Caco-2 (cell line): ENCODE measurements at regions not wholly inside any gene's neighbourhood (a gene's known extent, or its start where the extent isn't known, plus 50 kb on each side); places are given as distances from the start of the nearest gene placed in this dataset.

ENCODE experiments used
- BruUV-seq: library from RNA; stranded (reverse); fragments of 400-500 nt; replicated peaks from 2 replicates; lab custom pipeline; 2021; lab: Mats Ljungman, UMichigan
- CTCF ChIA-PET: fragments of 300-600 bp; sonication (Branson Sonifier 250); formaldehyde crosslinking; loops from one replicate; lab custom pipeline; 2022; ENCODE audit warnings: antibody characterized with exemption; lab: Charles Lee
- POLR2A ChIA-PET: fragments of 300-600 bp; sonication (Branson Sonifier 250); formaldehyde crosslinking; loops from one replicate; lab custom pipeline; 2022; ENCODE audit warnings: antibody characterized with exemption; lab: Charles Lee
- DNase-seq, 2 experiments: peaks; one replicate each; pipeline versions ENCODE4 v3.0.0 to v3.0.0-alpha.2; 2020 to 2022
- H3K27me3 ChIP-seq: replicated peaks from 2 replicates; pipeline ENCODE4 v1.6.0; 2011; ENCODE audit warnings: low read length; ENCODE audit not compliant: control insufficient read depth, insufficient read depth
- H3K36me3 ChIP-seq: 2 replicates; pipeline ENCODE4 v1.5.1; 2011; ENCODE audit warnings: low read length; ENCODE audit not compliant: control insufficient read depth, insufficient read depth
- H3K4me1 ChIP-seq: fragments of 250-450 bp; sonication (Bioruptor Pico); 2 replicates; pipeline ENCODE4 v1.5.1; 2020; ENCODE audit warnings: mild to moderate bottlenecking
- H3K4me3 ChIP-seq: 2 replicates; pipeline ENCODE4 v1.5.1; 2011; ENCODE audit warnings: low read depth, mild to moderate bottlenecking, control low read depth, low read length
- H3K9me3 ChIP-seq: fragments of 250-450 bp; sonication (Bioruptor Pico); 2 replicates; pipeline ENCODE4 v1.5.1; 2020; ENCODE audit warnings: mild to moderate bottlenecking, moderate library complexity
- H3K27ac Mint-ChIP-seq: one replicate; pipeline ENCODE4 v1.8.0; 2022; ENCODE audit warnings: mixed read lengths; ENCODE audit not compliant: unreplicated experiment
- H3K27me3 Mint-ChIP-seq: one replicate; pipeline ENCODE4 v1.8.0; 2022; ENCODE audit warnings: mixed read lengths; ENCODE audit not compliant: insufficient read depth, unreplicated experiment
- H3K36me3 Mint-ChIP-seq: one replicate; pipeline ENCODE4 v1.8.0; 2022; ENCODE audit warnings: mild to moderate bottlenecking, mixed read lengths; ENCODE audit not compliant: insufficient read depth, unreplicated experiment
- H3K4me1 Mint-ChIP-seq: one replicate; pipeline ENCODE4 v1.8.0; 2022; ENCODE audit warnings: low read depth, mixed read lengths; ENCODE audit not compliant: unreplicated experiment
- H3K4me3 Mint-ChIP-seq: one replicate; pipeline ENCODE4 v1.8.0; 2022; ENCODE audit warnings: mild to moderate bottlenecking, moderate library complexity, mixed read lengths; ENCODE audit not compliant: unreplicated experiment
- H3K9me3 Mint-ChIP-seq: one replicate; pipeline ENCODE4 v1.8.0; 2022; ENCODE audit warnings: mixed read lengths; ENCODE audit not compliant: unreplicated experiment
- CTCF ChIP-seq, 2 experiments: fragments of 200-600 bp in 1 of 2; IDR thresholded peaks; 1 replicate in 1 of 2; 2 replicates in 1 of 2; pipeline versions ENCODE4 v1.5.1 to v1.8.0; 2011 to 2022; ENCODE audit warnings: antibody characterized with exemption in 1 of 2, control low read depth in 1 of 2, inconsistent platforms in 1 of 2, low read depth in 1 of 2, low read length in 1 of 2, mild to moderate bottlenecking in 1 of 2, moderate library complexity in 1 of 2; ENCODE audit not compliant: insufficient read depth in 1 of 2, severe bottlenecking in 1 of 2, unreplicated experiment in 1 of 2
- intact Hi-C: fragments of 100-400 bp; cut with micrococcal nuclease; formaldehyde crosslinking; loops from one replicate; pipeline ENCODE4 v1.10.0; 2022; ENCODE audit not compliant: unreplicated experiment

GRCh38 chr20:51221791-51222408 lies 199.0 kb upstream of the KCNG1 start:
- peaks cover 26% of the 10 kb centered on the region for H3K9me3 Mint-ChIP-seq
- no peaks in the 10 kb centered on the region for H3K36me3 Mint-ChIP-seq
- peaks cover 18% of the 10 kb centered on the region for H3K4me1 Mint-ChIP-seq
- peak; percentile 82 to 84 for DNase-seq
- peak overlapping the region; percentile 40 for H3K4me3 Mint-ChIP-seq
- H3K4me3 ChIP-seq: no peak overlapping the region
- H3K27me3 ChIP-seq: no peaks in the 10 kb centered on the region; the same call in 1 of the 2 replicates
- H3K27me3 Mint-ChIP-seq: no peaks in the 10 kb centered on the region
- ChIA-PET CTCF (interaction anchor here (0.6 kb wide), 2 partner anchors 55 to 229 kb away, joined by 3 read pairs; no protein-coding TSS in a partner anchor), POLR2A (interaction anchor here (0.5 kb wide), 1 partner anchor 290 kb away, joined by 3 read pairs; no protein-coding TSS in a partner anchor)
- BruUV-seq: TSS peak; percentile 55
- peaks cover 12% of the 10 kb centered on the region; the same call in 1 of the 2 replicates for H3K4me1 ChIP-seq
- peak overlapping the region; percentile 86 for H3K27ac Mint-ChIP-seq
- no peak for TF ChIP-seq CTCF (IDR thresholded peaks at IDR 0.05; ENCODE audit: insufficient read depth in 1 of 2, low read depth in 1 of 2, low read length in 1 of 2, severe bottlenecking in 1 of 2, unreplicated experiment in 1 of 2)
- peaks cover 32% of the 10 kb centered on the region for H3K9me3 ChIP-seq
- intact Hi-C loops: loop anchor here (2.0 kb wide), 1 partner anchor 85 kb away; no protein-coding TSS in a partner anchor
- no peaks in the 10 kb centered on the region for H3K36me3 ChIP-seq

- POLR2A ChIA-PET: no interaction called here
- Mint-ChIP-seq H3K27ac (peak overlapping the region; percentile 86), H3K9me3 (peaks cover 33% of the 10 kb centered on the region), H3K4me1 (peaks cover 18% of the 10 kb centered on the region), H3K36me3 (no peaks in the 10 kb centered on the region), H3K27me3 (no peaks in the 10 kb centered on the region), H3K4me3 (peak overlapping the region; percentile 40)
- Histone ChIP-seq H3K4me1 (peaks cover 12% of the 10 kb centered on the region; the same call in 1 of the 2 replicates), H3K4me3 (no peak overlapping the region), H3K27me3 (no peaks in the 10 kb centered on the region; the same call in 1 of the 2 replicates), H3K9me3 (peaks cover 39% of the 10 kb centered on the region), H3K36me3 (no peaks in the 10 kb centered on the region)
- TF ChIP-seq CTCF (IDR thresholded peaks at IDR 0.05; ENCODE audit: insufficient read depth in 1 of 2, low read depth in 1 of 2, low read length in 1 of 2, severe bottlenecking in 1 of 2, unreplicated experiment in 1 of 2): no peak
- peak in 1 of 2 experiments; percentile 24 for DNase-seq
- CTCF ChIA-PET: no interaction called here
- BruUV-seq: no TSS peak
- intact Hi-C loops: loop anchor here (2.0 kb wide), 1 partner anchor 86 kb away; no protein-coding TSS in a partner anchor
Measured at GRCh38 chr20:51221103-51221502, 198.2 kb upstream of the KCNG1 start.

- peaks cover 12% of the 10 kb centered on the region; the same call in 1 of the 2 replicates for H3K4me1 ChIP-seq
- DNase-seq: peak in 1 of 2 experiments; percentile 63
- H3K27me3 ChIP-seq: no peaks in the 10 kb centered on the region; the same call in 1 of the 2 replicates
- H3K4me1 Mint-ChIP-seq: peaks cover 18% of the 10 kb centered on the region
- intact Hi-C loops: loop anchor here (2.0 kb wide), 1 partner anchor 87 kb away; no protein-coding TSS in a partner anchor
- no TSS peak for BruUV-seq
- no peaks in the 10 kb centered on the region for H3K27me3 Mint-ChIP-seq
- peak; percentile 76 to 95 for TF ChIP-seq CTCF (IDR thresholded peaks at IDR 0.05; ENCODE audit: insufficient read depth in 1 of 2, low read depth in 1 of 2, low read length in 1 of 2, severe bottlenecking in 1 of 2, unreplicated experiment in 1 of 2)
- peaks cover 32% of the 10 kb centered on the region for H3K9me3 Mint-ChIP-seq
- ChIA-PET POLR2A (no interaction called here), CTCF (no interaction called here)
- no peaks in the 10 kb centered on the region for H3K36me3 Mint-ChIP-seq
- no peak overlapping the region for H3K4me3 ChIP-seq
- H3K27ac Mint-ChIP-seq: no peak overlapping the region
- H3K9me3 ChIP-seq: peaks cover 39% of the 10 kb centered on the region
- H3K4me3 Mint-ChIP-seq: no peak overlapping the region
- no peaks in the 10 kb centered on the region for H3K36me3 ChIP-seq
Measured at GRCh38 chr20:51220293-51220706, 197.4 kb upstream of the KCNG1 start.
